Skin epidermis (tissue), 12 donors: ENCODE measurements at regions not wholly inside any gene's neighbourhood (a gene's known extent, or its start where the extent isn't known, plus 50 kb on each side); places are given as distances from the start of the nearest gene placed in this dataset.

Experiments used
- H3K27ac ChIP-seq, 21 experiments: fragments of 200-600 bp; sonication (generic) in 11 of 21; one replicate each; pipeline ENCODE4 v1.5.0; 2020; ENCODE audit warnings: mild to moderate bottlenecking in 3 of 21, inconsistent platforms in 2 of 21, moderate library complexity in 2 of 21
- H3K4me3 ChIP-seq, 7 experiments: fragments of 200-600 bp; sonication (generic) in 2 of 7; one replicate each; pipeline ENCODE4 v1.5.0; 2020; ENCODE audit warnings: inconsistent platforms in 2 of 7, mild to moderate bottlenecking in 2 of 7, moderate library complexity in 1 of 7

DNA sequence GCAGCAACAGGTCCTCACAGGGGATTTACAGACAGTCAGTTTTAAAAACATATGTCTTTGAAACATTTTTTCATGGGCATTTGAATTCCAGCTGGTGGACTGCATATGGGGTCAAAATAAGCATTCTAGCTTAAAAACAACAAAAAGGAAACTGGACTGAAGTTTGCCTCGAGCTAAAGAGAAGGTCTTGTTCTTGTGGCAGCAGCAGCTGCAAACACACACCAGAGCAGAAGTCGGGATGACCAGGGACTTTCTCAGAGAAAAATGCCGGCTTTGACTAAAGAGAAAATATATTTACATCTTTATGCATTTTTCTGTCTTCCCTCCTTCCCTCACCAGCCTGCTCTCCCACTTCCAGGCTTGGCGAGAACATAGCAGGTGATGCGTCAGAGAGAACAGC is 361.4 kb downstream of the CXCL12 start:
- Histone ChIP-seq H3K4me3 (no peak overlapping the region), H3K27ac (no peak overlapping the region)

DNA sequence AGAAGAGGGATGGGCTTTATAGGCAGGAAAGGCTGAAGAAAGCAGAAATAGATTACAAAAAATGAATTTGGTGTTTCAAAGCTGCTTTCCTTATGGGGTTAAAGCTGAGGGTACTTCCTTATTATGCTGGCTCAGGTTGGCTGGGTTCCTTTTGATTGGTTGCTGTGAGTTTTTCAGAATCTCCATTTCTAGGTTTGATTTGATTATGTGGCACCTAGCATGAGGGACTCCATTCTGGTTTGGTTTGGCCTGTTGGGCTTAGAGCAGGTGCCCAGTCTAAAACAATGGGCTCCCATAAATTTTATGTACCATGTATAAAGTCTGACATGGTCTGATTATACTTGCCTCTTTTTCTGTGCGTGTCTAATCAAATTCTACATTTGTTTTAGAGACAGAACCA is 362.7 kb downstream of the CXCL12 start:
- H3K27ac ChIP-seq: no peak overlapping the region
- no peak overlapping the region for H3K4me3 ChIP-seq

DNA sequence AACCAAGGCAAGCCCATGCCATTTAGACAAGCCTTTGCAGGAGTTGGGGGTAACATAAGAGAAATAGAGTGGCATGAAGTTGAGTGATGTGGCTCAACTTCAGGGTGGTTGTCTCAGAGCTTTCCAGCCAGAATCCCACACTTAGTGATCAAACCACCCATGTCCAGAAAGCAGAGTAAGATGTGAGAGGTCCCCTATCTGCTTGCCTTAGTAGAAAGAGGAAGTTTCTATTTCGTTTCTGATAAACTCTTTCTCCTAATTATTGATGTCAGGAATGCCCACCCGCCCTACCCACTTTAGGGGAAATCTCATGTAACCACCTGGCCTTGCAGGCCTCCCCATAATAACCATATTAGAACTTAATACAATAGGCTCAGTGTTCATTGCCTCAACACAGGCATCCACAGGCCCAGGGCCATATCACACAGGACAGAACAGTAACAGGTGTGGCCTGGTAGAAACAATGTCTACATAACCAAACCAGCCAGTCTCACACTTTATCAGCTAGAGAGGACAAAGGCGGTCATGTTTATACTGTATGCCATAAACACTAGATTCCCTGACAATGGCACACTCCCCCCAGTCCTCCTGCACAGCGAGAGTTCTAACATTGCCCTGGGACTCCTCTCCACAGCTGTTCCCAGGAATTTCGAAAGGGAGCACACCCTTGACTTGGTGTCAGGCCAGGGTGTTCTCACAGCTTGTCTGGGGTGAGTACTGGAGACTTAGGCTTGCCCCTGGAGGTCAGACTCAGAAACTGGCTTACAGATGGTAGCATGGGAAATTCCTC is 364.4 kb downstream of the CXCL12 start:
- H3K4me3 ChIP-seq: no peak overlapping the region

DNA sequence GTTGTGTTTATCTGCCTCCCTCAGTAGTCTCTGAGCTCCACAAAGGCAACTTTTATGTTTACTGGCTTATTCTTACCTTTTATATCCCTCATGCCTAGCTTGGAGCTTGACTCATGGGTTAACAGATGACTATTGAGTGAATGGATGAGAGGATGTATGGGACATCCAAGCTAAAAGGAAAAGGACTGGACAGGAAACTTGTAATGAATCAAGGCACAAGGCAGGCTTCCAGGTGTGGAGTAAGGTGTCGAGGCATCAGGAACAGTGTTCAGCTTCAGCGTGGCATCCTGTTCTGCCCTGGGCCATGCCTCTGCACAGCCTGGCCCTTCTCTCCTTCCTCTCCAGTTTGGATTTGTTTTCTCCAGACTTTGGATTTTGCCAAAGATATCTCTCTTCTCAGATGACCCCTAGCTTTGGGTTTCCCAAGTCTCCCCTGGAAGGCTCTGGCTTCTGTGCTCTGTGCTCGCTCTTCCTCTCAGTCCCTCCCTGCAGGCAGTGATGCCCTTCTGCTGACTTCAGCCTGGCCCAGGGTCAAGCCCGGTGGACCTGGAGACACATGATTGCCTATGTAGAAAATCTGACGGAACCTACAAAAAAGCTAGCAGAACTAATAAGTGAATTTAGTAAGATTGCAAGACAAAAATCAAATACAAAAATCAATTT is 367.3 kb downstream of the CXCL12 start:
- Histone ChIP-seq H3K27ac (peak overlapping the region in 7 of 21 experiments; percentile 24 to 51 (median 46)), H3K4me3 (no peak overlapping the region)

More for the DNA sequence above, 364.4 kb downstream of the CXCL12 start:
- H3K27ac ChIP-seq: peak overlapping the region in 5 of 21 experiments; percentile 8 to 42 (median 16)

DNA sequence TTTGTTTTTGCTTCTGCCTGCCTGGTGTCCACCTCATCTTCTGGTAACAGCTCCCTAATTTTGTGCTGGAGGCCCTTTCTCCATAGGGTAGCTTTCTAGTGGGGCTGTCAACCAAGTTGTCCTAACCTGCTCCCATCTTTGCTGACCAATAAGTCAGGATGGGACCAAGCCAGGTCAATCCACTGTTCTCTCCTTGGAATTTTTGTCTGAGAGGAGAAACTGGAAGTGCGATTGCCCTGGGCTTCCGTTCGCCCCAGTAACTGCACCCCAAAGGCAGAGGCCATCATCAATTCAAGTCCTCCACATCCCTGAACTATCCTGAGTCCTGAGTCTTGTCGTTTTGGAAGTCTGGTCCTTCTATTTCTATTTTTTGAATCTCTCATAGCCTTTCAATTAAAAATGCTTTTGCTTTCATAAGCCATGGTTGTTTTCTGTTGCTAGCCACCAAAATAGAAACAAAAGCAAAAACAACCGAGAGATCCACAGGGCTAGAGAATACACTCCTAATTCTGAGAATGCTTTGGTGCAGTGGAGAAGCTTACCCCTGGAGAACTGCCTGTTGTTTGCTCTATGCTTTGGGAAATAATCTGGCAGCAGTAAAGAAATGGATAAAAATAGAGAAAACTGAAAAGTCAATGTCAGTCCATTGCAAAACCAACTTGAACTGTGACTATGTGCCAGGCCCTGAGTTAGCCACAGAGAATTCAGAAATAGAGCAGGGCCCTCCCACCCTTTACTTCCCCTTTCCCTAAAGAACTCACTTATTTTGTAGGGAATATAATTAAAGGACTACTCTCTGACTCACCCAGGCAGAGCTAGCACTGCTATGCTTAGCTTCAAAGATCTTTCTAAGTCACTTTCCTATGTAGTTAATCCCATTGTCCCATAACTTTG is 368.1 kb downstream of the CXCL12 start:
- Histone ChIP-seq H3K4me3 (no peak overlapping the region), H3K27ac (peak overlapping the region in 12 of 21 experiments; percentile 4 to 75 (median 46))

DNA sequence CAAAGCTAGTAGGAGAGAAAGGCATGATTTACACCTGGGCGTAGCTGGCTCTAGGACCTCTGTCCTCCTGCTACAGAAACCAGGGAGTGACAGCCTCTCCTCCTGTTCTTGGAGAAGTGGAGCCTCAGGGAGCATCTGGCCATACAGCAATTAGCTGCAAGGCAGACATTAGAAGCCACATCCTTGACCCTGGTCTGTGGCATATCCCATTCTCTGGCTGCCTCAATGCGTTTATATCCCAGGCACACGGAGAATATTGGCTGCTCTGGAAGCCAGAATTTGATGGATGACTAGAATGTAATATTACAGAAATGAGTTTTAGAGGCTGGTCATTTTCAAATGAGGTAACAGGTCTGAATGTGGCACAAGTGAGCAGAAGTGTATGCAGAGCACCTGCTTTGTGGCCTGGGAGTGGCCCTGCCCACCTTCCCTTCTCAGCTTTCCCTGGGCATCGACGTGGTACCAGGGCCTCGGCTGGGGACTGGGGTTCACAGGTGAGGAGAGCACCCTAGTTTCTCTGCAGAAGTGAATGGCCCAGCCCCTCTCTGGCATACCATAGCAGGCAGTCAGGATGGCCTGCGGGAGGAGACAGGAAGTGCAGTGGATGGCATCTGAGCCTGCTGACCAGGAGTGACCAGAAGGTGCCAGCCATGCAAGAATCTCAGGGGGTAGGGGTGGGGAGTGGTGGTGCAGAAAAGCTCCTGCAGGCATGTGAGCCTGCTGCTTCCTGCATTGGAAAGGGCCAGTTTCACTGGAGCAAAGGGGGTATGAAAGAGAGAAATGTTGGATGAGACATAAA is 367.2 kb upstream of the ZNF32 start:
- H3K27ac ChIP-seq: peak overlapping the region in 10 of 21 experiments; percentile 6 to 75 (median 43)
- no peak overlapping the region for H3K4me3 ChIP-seq

DNA sequence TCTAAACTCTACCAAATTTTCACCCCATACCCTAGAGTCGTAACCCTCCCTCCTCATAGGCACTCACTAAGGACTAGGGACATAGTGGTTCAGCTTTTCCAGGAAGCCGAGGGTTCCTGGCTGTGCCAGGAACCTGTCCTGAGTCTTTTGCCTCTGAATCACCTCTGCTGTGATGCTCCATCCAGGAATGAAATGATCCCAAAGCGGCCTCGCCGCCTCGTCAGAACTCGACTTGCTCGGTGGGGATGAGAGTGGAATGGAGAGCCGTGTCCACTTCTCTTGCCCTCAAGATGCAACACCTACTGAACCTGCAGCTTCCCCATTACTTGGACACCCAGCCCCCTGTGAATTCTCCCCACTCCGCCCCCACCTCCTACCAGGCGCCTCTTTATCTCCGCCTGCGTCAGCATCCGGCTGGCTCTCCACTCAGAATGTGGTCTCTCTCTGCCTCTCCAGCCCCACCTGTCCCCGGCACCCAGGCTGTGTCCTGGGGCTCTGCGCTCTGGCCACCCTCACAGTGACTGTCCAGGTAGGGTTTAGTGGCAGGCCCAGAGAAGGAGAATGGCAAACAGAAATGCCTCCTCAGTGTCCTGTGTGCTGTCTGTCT is 366.1 kb upstream of the ZNF32 start:
- H3K27ac ChIP-seq: peak overlapping the region in 2 of 21 experiments; percentile 29 to 75
- no peak overlapping the region for H3K4me3 ChIP-seq

DNA sequence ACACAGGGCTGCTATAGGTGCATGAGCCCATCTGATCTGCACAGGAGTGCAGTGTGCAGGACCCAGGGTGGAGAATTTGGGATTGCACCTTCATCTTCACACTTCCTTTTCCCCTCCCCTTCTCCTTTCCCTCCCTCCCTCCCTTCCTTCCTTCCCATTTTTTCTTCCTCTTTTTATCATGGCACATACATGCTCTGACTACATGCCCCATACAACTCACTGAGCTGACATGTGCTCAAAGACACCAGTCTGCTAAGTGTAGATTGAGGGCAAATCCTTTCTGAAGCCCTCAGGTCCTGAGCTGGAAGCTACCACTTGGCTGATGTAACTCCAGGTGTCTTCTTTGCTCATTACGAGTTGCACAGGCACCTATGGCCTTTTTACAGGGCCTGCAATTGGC is 365.3 kb upstream of the ZNF32 start:
- no peak overlapping the region for H3K4me3 ChIP-seq
- no peak overlapping the region for H3K27ac ChIP-seq

DNA sequence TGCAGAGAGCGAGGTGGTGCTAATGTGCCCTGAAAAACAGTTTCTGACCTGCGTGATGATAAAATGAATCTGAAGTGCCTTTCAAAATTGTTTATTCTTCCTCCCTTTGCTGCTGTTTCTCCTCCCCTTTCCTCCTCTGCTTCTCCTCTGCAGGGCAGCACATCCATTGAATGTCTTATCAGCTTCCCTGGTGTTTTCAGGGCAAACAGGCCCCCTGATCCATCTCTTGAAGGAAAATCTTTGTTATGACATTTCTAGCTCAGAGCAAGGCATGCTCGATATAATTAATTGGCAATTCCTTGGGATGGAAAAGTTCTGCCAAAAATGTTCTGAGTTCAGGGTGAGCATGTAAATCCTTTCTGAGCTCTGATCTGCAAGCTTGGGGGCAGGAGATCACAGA is 364.2 kb upstream of the ZNF32 start:
- Histone ChIP-seq H3K4me3 (no peak overlapping the region), H3K27ac (no peak overlapping the region)

DNA sequence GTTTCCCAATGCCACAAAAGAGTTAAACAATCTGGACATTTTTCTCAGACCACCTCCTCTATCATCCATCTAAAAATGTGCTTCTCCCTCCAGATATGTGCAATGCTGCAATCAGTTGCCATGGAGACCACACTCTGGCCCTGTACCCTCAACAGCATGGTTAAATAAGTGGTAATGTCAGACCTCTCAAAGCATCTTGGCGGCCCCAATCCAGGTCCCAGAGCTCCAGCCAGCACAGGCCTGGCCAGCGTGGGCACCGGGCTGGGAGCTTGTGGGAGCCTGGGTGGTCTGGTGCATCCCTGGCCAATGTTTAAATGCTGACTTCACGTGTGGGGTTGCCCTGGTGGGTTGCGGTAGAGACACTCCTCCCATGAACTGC is 362.9 kb upstream of the ZNF32 start:
- Histone ChIP-seq H3K4me3 (no peak overlapping the region), H3K27ac (no peak overlapping the region)

DNA sequence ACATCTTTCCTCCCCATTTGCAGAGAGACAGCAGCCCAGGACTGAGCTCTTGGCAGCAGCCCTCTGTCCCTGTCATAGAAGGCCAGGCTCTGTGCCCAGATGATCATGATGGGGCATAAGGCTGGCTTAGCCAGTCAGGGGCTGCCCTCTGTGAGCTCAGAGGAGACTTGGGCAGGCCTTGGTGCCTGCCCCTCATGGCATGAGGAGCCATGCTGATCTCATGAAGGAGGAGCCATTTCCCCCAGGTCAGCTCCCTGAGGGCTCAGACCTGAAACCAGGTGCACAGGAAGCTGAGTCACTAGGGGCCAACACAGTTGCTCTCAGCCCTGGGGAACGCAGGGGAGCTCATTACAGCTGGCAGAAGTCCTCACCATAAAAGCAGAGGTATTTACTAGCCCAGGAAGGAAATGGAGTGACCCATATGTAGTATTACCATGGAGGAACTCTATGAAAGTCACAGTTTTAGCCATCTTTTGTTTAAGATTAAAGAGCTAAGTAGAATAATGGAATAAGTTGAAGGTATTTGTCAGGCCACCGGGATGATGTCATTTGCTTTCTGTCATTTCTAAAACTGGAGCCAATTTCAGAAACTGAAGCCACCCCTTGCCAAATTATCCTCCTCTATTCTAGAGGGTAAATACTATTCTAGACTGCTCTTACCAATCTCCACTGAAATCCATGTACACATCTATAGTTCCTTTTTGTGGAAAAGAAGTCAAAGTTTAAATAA is 362.4 kb upstream of the ZNF32 start:
- no peak overlapping the region for H3K4me3 ChIP-seq
- H3K27ac ChIP-seq: peak overlapping the region in 3 of 21 experiments; percentile 40 to 55 (median 49)

DNA sequence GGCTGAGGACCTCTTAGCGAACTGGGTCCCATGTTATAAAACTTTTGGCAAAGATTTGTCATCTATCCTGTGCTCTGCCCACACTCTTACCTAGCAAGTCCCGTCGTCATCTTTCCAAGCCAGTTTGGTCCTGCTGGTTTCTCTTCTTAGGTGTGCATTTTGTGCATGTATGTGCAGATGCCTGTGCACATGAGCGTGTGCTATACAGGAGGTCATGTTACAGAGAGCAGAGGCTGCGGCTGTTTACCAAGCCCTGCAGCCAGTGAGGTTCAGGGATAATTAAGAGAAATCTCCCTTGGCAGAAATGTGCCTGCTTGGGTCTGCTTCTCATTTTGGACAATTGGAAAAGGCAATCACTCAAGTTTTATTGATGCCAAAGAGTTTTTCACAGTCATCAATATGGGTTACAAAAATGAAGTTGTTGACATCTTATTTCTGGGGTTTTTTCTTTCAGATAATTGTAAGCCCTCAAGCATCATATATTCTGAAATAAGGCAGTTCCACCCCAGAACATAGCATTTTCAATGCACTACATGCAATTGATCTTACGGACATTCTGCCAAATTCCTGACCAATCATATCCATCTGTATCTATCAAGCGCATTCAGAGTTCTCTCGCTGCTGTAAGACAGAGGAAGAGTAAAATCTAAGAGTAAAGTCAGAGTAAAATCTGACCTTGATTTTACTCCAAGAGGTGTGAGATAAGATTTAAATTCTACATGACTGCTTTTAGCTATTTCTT is 361.4 kb upstream of the ZNF32 start:
- Histone ChIP-seq H3K27ac (no peak overlapping the region), H3K4me3 (no peak overlapping the region)

DNA sequence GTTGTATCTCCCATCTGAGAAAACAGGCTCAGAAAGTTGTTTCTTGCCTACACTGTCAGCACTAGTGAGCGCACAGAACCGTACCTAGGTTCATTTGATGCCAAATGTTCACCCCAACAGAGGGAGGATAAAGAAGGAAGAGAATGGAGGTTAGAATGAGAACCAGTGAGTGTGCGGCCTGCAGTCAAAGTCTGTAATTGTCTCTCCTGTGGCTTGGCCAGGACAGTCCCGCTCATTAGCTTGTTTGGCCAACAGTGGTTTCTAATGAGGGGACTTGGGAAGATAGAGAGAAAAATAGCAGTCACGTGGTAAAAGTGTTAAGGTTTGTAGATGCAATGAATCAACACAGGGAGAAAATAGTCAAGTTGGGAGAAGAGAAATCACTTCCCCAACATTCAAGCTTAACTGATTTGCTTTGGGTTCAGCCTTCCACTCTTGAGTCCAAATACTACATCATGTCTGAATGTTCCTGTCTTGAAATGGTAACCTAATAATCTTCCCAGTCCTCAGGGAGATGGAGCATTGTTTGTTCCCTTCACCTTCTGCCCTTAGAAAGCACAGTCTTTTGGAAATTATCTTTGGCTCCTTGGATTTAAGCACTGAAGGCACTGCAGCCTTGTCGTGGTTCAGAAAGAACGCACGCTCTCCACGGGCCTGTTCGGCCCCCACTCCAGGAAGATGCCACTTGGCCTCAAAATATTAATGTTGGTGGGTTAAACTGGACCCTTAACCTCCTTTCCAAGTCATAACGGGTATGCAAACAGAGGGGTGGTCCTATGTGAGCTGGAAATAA is 360.4 kb upstream of the ZNF32 start:
- Histone ChIP-seq H3K4me3 (no peak overlapping the region), H3K27ac (peak overlapping the region in 7 of 21 experiments; percentile 4 to 56 (median 37))

DNA sequence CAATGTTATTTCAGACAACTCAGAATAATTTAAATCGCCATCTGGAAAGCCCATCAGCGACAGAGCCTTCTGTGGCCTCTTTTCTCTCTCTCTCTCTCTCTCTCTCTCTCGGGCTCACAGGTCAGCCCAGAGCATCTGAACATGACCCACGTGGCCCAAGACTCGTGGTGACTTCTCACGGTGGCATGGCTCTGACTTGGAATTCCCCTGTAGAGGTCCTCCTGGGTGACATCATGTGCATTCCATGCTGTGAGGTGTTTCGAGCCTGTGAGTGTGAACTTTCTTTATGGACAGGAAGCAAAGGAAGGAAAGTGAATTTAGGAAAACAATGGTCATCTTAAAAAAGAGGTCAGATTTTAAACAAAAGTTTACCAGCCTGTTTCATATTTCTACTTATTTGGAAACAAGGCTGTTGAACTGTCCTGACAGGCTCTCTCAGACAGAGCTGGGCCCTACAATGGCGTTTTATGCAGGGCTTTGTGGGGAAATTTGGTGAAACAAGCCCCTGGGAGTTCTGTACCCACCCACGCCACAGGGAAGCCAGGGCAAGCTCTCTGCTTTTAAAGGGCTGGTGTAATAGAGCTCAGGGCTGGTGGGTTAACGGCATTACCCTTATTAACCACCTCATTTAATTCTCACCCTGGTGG is 359.7 kb upstream of the ZNF32 start:
- Histone ChIP-seq H3K27ac (peak overlapping the region in 8 of 21 experiments; percentile 4 to 56 (median 32)), H3K4me3 (no peak overlapping the region)

DNA sequence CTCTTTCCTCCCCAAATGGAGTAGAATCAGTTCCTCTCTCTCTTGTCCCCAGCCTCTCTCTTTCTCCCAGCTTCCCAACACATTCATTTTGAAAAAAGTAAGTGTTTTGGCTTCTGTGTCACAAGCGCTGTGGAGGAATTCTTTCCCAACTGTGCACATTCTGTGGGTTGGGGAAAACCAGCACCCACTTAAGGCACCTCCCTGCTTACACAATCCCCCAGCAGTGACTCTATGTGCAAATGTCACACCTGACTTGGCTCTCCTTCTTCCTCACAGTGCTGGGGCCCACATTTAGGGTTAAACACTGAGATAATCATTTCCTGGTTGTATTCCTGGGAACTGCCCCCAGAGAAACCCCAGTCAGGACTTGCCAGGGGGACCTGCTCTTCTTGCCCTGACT is 358.1 kb upstream of the ZNF32 start:
- Histone ChIP-seq H3K27ac (peak overlapping the region in 1 of 21 experiments; percentile 7), H3K4me3 (no peak overlapping the region)

DNA sequence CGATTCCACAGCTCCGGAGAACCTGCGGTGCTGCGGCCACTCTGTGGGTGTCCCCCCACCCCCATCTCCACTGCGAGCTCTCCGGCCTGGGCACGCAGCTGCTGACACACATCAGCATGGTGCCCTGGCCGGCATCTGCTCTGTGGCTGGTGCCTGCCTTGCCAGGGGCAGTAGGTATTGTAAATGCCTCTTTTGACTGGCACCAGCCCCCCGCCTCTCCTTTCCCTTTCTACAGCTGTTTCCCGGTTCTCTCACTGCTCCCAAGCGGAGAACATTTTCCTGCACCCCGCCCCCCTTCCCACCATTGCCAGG is 357.1 kb upstream of the ZNF32 start:
- H3K4me3 ChIP-seq: no peak overlapping the region
- no peak overlapping the region for H3K27ac ChIP-seq
